Astrocyte (in vitro differentiated cells and primary cell): ENCODE measurements at regions not wholly inside any gene's neighbourhood (a gene's known extent, or its start where the extent isn't known, plus 50 kb on each side); places are given as distances from the start of the nearest gene placed in this dataset.

Source experiments
- CTCF ChIP-seq: IDR thresholded peaks from 2 replicates; pipeline ENCODE4 v1.5.1; 2011; ENCODE audit warnings: low read depth, mild to moderate bottlenecking, inconsistent platforms, low read length, moderate library complexity; ENCODE audit not compliant: insufficient read depth
- EZH2 ChIP-seq: IDR thresholded peaks from 2 replicates; pipeline ENCODE4 v1.6.1; 2012; ENCODE audit warnings: mild to moderate bottlenecking, low read length, inconsistent platforms; ENCODE audit not compliant: insufficient read depth

- no peak for TF ChIP-seq CTCF
- TF ChIP-seq EZH2, result no peak
These were observed 238.5 kb upstream of the FANCL start for GRCh38 chr2:58479535-58480140.
